MM.1S (cell line): ENCODE measurements at regions not wholly inside any gene's neighbourhood (a gene's known extent, or its start where the extent isn't known, plus 50 kb on each side); places are given as distances from the start of the nearest gene placed in this dataset.

Source experiments
- CTCF ChIP-seq: fragments of 300-600 bp; sonication (generic); IDR thresholded peaks from 2 replicates; pipeline ENCODE4 v1.5.1; 2016; ENCODE audit warnings: antibody characterized with exemption, low read length, mixed read lengths
- EZH2 ChIP-seq: fragments of 300-600 bp; sonication (generic); optimal IDR thresholded peaks from 2 replicates; pipeline ENCODE3; 2017; ENCODE audit warnings: low read depth, mild to moderate bottlenecking, antibody characterized with exemption, low read length, mixed read lengths

DNA sequence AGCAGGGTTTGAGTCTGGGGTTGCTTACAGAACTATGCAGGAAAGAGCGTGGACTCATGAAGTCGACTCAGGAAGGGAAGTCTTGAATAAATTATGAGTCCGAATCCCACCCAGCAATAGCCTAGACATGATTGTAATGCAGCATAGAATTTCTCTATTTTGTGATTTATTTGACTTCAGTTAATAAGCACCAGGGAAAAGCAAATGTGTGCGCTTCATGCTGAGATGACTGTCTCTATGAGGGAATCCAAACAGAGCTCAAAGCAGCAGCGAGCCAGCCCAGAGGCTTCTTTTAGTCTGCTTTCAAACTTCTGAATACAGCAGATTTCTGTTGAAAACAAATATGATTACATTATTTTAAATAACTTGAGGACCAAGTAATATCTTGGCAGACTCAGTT is 188.0 kb downstream of the SEMA6A start:
- TF ChIP-seq EZH2 (no peak), CTCF (no peak)
